Hematopoietic multipotent progenitor cell treated with erythropoietin and hydrocortisone succinate and interleukin-3 and kit ligand, for 6 days (in vitro differentiated cells): ENCODE measurements at regions not wholly inside any gene's neighbourhood (a gene's known extent, or its start where the extent isn't known, plus 50 kb on each side); places are given as distances from the start of the nearest gene placed in this dataset.
A peak's percentile ranks its signal among the peaks of the same experiment; 100 is the strongest.

Source experiments
- DNase-seq: peaks from one replicate; pipeline ENCODE4 v3.0.0-alpha.2; 2015

DNA sequence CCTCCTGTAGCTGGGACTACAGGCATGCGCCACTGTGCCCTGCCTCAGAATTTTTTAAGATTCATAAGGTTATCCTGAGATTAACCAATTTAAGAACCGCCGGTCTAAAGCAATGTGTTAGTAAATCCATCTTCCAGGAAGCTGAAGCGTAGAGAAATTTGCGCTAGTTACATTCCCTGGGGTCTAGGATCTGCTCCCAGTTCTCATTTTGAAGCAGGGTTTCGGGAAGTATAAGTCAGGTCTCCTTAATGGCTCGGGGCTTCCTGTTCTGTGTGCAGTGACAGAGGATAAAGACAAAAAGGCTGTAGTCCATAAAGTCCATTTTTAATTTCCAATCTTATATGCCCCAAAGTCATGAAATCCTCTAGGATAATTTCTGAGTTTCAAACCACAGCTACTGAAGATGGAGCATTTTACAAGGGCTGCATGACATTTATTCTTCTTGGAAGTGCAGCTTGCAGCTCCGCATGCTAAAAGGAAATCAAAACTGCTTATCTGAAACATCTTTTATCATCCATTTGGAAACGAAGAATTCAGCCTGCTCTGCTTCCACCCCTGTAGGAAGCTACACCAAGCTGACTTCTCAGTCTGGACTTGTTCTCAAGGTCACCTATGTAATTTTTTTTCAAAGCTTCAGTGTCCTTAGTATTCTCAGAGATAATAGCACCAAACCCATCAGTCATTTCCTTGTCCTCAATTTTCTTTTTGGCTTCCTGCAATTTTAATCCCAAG, 326.1 kb downstream of the PRL start:
- no peak for DNase-seq

DNA sequence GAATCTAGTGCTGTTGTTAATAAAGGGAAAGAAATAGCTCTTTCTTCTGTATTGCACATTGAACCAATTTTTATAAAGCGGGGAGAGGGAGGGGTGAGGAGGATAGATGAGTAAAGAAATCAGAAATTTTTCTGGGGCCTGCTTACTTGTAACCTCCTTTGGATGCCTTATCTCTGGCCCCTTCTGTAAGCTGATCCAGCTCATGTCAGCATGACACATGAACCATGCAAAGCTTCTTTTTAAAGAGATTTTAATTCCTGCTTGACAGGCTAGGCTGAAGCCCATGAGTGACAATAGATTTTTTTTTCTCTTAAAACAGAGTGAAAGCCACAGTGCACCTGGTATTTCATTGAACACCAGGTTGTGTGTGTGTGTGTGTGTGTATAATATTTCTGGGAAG, 325.3 kb downstream of the PRL start:
- DNase-seq = peak; percentile 40

DNA sequence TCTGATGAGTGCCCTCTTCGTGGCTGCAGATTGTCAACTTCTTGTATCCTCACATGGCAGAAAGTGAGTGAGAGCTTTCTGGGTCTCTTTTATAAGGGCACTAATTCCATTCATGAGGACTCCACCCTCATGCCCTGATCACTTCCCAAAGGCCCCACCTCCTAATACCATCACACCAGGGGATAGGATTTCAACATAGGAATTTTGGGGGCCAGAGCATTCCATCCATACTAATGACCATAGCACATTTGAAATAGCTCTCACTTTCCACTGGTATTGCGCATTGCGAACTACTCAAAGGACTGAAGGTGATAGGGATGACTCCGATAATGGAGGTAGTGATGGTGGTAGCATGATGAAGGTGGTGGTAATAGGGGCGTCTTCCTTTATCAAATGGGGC, 324.3 kb downstream of the PRL start:
- no peak for DNase-seq

DNA sequence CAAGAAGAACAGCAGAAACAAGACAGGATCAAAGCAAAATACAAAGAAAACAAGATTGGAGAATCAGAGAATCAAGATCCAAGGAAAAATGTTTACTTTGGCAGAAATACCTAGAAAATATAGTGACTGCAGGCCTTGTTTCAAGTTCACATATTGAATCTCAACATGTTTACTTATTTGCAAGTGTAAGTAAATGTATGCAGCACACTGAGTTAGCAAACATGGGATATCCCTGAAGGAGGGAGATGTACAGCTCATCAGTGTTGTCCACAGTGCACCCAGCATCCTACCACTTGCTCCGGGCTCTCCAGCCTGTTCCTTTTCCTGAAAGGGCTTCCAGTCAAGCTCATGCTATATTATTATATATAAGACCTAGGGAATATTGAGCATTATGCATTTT, 319.5 kb downstream of the PRL start:
- no peak for DNase-seq

DNA sequence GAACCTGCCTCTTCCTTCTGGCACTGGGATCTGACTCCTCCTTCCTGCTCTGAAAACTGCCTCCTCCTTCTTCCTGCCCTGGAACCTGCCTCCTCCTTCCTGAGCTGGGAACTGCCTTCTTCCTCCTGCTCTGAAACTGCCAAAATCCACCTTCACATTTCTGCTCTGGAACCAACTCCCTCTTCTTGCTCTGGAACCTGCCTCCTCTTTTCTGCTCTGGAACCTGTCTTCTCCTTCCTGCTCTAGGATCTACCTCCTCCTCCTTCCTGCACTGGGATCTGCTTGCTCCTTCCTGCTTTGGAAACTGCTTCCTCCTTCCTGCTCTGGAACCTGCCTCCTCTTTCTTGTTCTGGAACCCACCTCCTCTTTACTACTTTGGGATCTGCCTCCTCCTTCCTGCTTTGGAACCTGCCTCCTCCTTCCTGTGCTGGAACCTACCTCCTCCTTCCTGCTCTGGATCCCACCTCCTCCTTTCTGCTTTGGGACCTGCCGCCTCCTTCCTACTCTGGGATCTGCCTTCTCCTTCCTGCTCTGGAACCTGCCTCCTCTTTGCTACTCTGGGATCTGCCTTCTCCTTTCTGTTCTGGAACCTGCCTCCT, 315.5 kb downstream of the PRL start:
- no peak for DNase-seq

DNA sequence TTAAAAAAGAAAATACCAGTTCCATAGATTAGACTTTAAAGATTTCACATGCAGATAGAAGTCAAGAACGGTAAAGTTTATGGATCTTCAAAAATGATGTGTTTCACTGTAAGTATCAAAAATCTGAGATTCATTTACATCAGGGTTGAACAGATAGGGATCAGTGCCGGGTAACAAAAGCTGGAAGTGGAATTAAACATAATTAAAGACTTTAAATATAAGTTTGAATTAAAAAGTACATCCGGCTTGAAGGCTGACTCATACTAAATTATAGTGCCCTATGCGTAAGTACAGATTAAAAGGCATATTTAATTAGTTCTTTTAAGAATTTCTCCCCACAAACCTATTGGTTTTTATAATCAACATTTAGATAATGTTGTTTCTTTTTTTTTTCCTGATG, 312.7 kb downstream of the PRL start:
- DNase-seq = no peak

DNA sequence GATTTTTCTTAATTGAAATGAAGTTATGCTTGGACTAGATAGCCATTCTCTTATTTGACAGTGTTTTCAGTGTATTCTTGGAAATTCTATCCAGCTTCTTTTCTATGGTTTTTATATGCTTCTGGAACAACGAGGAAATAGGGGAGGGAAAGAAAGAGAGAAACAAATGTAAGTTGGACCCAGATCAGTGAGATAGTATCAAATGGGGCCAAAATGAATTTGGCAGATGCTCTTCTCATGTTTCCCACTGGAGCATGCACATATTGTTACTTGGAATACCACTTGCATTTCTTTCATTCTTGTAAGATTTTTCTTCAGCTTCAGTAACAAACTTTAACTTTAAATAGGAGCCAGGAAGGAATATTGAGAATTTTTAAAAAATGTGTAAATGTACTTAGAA, 312.3 kb downstream of the PRL start:
- DNase-seq = no peak

DNA sequence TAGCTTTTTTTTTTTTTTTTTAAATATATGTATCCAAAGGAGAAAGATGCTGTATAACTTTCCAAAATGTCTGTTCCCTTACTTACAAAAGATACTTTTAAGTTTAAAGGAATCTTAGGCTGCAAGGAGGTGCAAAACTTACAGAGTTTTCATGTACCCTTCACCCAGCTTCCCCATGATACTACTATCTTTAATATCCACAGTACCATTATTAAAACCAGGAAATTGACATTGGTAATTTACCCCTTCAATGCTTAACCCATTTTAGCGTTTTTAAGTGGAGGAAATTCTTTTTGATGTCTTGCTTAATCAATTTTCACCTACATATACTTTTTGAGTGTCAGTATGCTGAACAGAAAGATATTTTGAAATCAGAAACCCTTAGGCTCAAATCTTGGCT, 310.9 kb downstream of the PRL start:
- no peak for DNase-seq

DNA sequence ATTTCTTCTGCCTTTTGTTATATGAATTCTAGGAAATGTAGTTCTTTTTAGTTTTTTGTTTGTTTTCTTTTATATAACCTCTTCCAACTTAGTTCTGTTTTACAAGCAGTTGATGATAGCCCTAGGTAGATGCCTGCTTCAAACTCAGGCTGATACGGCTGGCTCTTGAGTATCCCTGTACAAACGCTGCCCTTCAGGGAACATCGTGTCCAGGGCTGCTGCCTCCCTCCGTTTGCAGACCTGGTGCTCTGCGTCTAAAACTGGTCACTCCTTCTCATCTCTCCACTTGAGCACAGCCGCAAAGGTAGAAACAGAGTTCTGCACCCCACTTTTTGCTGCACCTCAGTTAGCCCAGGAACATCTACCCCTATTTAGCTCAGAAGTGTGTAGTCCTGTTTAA, 310.1 kb downstream of the PRL start:
- no peak for DNase-seq

DNA sequence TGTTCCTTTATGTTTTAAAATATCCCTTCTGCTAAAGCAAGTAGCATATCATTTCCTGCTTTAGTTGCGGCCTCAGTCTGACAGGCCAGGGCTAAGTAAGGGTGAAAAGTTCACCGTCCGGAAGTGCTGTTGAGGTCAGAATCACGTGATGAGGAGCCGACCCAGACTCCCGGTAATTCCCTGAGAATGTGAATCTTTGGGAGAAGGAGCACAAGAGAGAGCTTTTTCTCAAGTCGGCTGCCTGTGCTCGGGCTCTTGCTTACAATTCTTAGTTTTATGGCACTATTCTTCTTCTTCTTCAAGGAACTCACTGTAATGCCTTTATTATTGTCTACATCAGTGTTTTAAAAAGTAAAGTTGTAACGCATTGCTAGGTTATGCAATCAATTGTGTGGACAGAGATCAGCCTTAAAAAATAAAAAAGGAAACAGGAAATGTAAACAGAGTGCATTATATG, 309.3 kb downstream of the PRL start:
- peak; percentile 48 for DNase-seq

DNA sequence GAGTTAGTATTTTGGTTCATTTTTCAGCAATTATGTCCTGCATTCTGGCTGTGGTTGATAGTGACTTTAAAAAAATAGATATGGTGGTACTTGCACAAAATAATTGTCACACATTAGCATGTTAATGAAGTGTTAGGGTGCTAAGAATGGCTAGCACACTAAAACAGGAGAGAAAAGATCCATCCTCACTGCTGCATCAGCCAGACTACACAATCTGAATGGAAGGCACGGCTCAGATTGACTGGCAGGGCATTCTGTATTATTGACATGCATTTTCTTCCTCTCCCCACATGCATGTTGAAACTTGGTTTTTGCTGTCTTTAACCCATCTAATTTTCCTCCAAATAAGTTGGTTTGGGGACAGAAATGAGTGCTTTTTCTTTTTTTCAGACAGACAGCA, 306.3 kb downstream of the PRL start:
- no peak for DNase-seq

DNA sequence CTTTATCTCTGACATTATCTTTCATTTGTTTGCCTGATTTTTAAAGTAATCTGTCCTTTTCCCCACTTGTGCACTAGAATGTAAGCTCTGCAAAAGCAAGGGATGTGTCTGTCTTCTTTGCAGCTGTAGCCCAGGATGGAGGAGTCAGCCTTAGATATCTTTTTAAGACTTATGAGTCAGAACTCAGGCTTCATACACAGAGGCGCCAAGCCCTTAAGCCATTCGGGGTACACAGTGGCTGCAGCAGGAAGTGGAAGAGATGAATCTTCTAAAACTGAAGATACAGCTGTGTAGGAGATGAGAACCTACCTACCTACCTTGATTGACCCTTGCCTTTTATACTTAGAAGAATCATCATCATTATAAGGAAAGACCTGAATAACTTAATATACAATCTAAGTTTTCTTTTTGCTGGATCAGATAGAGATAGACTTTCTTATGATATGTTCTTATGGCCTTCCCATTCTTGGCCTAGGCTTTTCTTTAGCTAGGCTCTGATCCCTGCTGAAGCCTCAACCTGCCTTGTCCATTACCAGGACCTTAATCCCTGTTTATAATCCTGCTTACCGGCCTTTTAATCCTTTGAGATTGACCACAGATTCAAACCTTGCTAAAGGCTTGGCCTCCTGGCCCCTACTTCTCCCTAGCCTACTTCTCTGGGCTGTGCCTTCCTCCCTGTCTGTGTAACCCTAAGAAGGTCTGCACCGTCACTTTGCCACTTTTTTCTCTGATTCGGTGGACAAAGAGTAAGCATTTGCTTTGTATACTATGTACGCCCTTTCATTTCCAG, 304.5 kb downstream of the PRL start:
- no peak for DNase-seq

DNA sequence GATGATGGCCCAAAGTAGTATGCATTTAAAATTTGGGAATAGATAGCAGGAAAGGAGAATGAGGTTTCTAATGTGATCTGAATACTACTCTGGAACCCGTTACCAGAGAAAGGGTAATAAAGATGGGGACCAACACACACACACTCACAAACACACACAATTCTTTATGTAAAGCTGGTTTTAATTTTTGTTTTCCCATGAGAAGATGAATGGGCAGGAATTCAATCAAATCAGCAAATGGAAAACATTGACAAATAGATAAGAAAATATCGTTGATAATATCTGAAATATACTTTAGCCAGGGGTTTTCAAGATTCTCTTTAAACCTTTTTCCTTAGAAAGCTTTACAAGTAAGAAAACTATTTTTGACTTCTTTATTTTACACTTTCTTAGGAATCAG, 303.0 kb downstream of the PRL start:
- DNase-seq = no peak

DNA sequence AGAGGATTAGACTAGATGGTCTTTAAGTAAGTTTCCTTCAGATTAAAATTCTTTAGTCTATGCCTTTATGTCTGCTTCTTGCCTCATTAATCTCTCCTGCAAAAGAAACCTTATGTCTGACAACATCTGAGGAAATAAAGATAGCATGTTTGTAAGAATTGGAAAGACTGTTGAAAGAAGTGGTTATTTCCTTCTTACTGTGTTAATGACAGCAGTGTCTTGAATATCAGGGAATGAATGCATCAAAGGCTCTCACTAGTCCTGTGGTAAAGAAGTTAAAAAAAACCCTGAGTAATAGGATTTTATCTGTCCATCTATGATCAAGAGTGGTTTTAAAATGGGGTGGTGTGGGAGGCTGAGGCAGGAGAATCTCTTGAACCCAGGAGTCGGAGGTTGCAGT, 302.0 kb downstream of the PRL start:
- no peak for DNase-seq

DNA sequence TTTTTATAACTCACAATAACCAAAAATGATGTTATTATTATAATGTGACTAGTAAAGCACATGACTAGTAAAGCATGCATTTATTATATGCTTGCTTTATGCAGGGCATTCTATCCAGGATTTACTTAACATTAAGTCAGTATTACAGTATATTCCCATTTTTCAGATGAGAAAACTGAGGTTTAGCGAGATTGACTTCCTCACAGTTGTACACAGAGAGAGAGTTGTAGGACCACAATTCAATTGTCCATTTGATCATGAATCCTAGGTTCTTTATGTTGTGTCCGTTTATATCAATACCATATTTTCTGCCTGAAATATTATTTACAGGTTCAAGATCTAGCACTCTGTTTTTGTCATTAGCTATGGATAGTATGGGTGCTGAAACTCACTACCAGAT, 301.5 kb downstream of the PRL start:
- DNase-seq = no peak

DNA sequence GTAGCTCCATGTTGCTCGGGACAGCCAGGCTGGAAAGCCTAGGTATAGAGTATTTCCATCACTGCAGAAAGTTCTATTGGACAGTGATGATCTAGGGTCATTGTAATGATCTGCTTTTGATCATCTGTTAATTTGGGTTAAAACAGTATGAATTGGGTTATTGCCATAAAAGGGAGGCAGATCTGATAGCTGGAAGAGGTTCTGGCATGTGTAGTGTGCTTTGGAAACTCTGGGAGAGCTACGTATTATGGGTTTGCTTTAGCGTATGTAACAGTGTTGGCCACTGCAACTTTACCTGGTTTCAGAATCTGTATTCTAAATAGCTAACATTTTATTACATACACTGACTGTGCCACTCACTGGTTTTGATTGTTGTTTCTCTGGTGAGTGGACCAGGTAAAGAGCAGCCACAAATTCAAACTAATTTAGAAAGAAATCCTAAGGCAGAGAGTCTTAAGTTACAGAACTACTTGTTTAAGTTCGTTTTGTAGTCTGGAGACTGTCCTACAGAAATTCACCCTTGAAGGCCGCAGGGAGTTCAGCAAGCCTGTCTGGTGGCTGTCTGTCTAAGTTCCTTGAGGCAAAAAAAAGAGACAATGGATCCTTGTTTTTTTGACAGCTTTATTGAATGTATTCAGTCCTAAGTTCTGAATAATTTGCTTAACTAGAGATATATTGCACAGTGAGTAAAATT, 300.3 kb downstream of the PRL start:
- no peak for DNase-seq

DNA sequence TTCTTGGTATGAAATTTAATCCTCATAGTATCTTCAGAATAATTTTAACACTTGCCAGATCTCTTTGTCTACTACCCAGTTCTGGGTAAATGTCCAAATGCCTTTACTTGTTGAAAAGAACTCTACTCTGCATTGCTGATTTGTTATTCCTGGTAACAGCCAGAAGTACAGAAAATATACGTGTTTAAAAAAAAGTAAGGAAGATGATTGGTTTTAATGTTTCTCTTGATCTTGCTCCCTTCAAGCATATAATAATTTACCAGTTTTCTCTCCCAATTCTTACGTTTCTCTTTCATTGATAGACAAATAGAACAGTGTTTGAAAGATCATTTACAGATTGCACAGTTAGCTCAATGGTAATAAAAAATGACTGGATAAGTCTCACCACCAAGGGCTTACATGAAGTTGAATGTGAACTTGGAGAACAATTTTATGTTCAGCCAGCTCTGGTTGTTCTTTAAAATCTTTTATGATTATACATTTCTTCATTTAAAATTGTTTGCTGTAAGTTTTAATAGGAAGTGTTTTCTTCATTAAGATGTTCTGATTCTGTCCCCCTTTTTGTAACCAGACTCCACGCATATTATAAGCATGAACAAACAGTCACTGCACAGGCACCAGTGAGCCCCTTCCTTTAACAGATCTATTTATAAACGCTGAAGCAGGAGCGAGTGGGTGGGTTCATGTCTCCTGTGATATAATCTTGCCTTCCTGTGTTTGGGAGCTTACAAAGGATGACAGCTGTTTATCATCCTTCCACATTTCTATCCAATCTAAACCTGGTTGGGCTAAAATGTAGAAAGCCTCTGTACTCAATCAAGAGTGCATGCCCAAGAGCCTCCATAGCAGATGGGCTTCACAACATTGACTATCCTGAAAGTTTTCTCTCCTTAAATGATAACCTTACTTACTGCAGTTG, 299.5 kb downstream of the PRL start:
- DNase-seq = no peak

DNA sequence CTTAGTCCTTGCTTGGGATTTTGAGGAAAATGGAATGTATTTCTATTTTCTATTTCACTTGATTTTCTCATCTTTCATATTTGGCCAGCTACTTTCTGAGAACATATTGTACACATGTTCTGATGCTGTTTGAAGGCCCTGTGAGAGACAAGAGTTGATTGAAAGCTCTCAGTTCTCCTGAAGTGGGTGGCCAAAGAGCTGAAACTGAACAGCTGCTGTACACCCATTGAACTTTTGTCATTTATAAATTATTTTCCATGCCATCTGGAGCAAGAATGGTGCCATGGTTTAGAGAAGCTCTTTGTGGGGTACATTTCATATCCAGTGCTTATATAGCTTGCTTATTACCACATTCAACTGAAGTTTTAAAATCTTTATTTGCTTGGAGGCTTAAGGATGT, 298.3 kb downstream of the PRL start:
- DNase-seq = no peak

DNA sequence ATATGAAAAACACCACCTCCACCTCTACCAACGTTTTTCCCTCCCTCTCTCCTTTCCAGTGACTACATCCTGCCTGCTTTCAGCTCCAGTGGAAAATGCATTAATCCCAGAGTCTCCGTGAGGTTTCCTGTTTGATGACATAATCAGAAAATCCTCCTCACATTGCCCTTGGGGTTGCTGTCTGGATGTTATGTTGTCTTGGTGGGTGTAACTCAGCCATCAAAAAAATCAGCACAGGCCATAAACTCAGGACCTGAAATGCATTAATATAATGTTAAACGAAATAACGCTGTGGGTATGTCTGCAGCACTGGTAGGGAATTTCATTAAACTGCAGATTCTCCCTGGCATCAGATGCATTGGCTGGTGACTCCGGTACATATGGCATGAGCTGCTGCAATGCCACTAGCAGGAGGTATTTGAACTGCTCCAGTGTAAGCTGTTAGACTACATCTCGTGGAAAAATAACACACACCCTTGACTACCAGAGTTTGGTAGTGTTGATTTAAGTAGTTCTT, 297.8 kb downstream of the PRL start:
- no peak for DNase-seq

DNA sequence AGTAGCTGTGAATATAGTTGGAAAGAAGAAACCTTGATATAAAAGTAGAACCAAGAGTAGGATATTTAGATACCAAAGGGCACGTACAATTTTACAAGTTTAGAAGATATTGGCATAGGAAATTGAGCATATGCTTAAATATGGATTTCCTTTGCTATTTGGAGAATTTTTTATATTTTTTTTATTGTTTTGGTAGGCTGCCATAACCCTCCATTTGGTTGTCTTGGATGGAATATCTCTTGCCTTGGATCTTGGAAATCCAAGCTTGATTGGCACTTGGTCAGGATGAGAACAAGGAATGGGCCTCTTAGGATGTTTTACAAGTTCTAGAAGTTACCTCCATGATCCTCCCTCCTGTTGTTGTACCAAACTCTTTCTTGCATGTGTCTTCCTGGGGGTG, 297.1 kb downstream of the PRL start:
- DNase-seq = no peak

DNA sequence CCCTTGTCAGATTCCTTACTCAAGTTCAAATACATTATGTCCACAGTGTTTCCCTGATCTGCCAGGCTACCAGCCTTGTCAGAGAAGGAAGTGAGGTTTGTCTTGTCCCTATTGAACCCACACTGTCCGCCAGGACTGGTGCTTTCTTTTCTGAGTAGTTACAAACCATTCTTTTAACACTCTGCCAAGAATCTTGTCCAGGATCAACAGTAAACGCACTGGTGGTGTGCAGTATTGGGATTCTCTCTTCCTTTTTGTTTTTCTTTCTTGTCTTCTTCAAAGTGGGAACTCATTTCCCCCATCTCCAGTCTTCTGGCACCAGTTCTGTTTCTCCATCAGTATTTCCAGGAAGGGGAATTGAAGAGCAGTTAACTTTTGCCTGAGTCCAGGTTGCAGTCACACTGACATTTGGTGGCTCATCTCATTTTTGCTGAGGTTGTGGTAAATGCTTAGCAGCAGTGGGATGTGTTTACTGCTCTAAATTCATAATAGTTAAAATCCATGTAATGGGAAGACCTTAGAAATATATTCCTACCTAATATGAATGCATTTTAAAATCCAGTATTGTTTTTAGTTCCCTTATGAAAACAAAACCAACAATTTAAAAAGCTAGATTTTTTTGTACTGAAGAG, 295.3 kb downstream of the PRL start:
- no peak for DNase-seq

DNA sequence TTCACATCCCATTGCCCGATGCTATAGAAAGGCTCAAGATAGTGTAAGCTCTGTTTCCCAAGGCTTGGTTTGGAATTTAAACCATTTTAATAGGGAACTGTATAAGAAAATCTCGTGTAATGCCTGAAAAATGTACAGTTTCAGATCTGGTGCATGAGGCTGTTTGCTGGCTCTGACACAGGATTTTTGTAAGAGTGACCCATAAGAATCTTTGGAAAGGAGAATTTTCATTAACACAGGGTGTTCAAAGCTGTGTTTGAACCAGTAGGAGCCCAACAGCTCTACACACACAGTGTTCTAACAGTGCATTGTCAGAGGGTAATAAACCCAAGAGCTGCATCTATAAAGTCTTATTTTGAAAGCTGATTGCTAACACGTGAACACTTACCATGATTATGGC, 293.5 kb downstream of the PRL start:
- no peak for DNase-seq
